ENCODE measurements at regions not wholly inside any gene's neighbourhood (a gene's known extent, or its start where the extent isn't known, plus 50 kb on each side); places are given as distances from the start of the nearest gene placed in this dataset.

GRCh38 chr12:34275129-34275528, 252.8 kb downstream of the ALG10 start:
- ATAC-seq: no peak
- no peak for DNase-seq
- intact Hi-C loops (cut with DNase I, micrococcal nuclease): no loop called here

- intact Hi-C loops (cut with DNase I, micrococcal nuclease): no loop called here
- ATAC-seq (no peak), DNase-seq (peak in 1 of 2 donors; percentile 4)
Measured at GRCh38 chr12:34286483-34286882, 264.2 kb downstream of the ALG10 start.

GRCh38 chr12:34286934-34287333, 264.6 kb downstream of the ALG10 start:
- DNase-seq (peak in 1 of 2 donors; percentile 11), ATAC-seq (no peak)
- intact Hi-C loops (cut with DNase I, micrococcal nuclease): no loop called here

GRCh38 chr12:34287437-34287836, 265.1 kb downstream of the ALG10 start:
- intact Hi-C loops (cut with DNase I, micrococcal nuclease): no loop called here
- ATAC-seq: no peak
- DNase-seq: peak in 1 of 2 donors; percentile 12

- ATAC-seq (no peak), DNase-seq (peak in 1 of 2 donors; percentile 6)
- intact Hi-C loops (cut with DNase I, micrococcal nuclease): no loop called here
Measured at GRCh38 chr12:34287986-34288962, 266.0 kb downstream of the ALG10 start.

GRCh38 chr12:34288963-34289345, 266.7 kb downstream of the ALG10 start:
- no peak for ATAC-seq
- intact Hi-C loops (cut with DNase I, micrococcal nuclease): no loop called here
- peak in 1 of 2 donors; percentile 16 for DNase-seq

DNA sequence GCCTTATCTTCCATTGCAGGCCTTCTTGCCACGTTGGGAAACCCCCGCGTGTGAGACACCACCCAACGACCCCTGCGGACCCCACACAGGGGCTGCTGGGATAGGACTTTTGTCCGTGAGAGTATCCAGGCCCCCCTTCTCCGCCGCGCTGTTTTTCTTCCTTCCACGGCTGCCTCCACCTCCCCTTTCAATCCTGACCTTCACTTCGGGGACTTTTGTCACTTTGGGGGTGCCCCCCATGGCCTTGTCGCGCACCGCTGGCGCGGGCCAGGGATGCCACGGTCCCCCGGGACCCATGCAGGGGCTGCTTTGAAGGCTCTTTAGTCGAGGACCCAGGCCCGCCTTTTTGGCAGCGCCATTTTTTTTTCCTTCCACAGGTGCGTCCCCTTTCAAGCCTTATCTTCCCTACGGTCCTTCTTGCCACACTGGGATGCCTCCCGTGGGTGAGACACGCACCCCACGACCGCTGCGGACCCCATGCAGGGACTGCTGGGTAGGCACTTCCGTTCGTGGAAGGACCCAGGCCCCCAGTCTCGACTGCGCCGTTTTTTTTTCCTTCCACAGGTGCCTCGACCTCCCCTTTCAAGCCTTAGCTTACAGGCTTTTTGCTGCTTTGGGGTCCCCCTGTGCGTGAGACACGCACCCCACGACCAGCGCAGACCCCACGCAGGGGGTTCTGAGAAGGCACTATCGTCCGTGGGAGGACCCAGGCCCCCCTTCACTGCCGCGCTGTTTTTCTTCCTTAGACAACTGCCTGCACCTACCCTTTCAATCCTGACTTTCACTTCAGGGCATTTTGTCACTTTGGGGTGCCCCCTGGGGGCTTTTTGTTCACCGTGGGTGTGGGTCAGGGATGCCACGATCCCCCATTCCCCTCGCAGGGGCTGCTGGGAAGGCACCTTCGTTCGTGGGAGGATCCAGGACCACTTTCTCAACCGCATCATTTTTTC, 267.4 kb downstream of the ALG10 start:
- peak in 1 of 2 donors; percentile 12 for DNase-seq

GRCh38 chr12:34290381-34290995, 268.2 kb downstream of the ALG10 start:
- intact Hi-C loops (cut with DNase I, micrococcal nuclease): no loop called here
- DNase-seq: peak in 1 of 2 donors; percentile 14
- ATAC-seq: no peak

More for the DNA sequence above, 267.4 kb downstream of the ALG10 start:
- no peak for ATAC-seq
- intact Hi-C loops (cut with DNase I, micrococcal nuclease): no loop called here

GRCh38 chr12:34291001-34291400, 268.7 kb downstream of the ALG10 start:
- DNase-seq: peak in 1 of 2 donors; percentile 8
- intact Hi-C loops (cut with DNase I, micrococcal nuclease): no loop called here

GRCh38 chr12:34291426-34291901, 269.2 kb downstream of the ALG10 start:
- ATAC-seq (no peak), DNase-seq (peak in 1 of 2 donors; percentile 4)
- intact Hi-C loops (cut with DNase I, micrococcal nuclease): no loop called here

More at GRCh38 chr12:34291001-34291400, 268.7 kb downstream of the ALG10 start:
- ATAC-seq: no peak

DNA sequence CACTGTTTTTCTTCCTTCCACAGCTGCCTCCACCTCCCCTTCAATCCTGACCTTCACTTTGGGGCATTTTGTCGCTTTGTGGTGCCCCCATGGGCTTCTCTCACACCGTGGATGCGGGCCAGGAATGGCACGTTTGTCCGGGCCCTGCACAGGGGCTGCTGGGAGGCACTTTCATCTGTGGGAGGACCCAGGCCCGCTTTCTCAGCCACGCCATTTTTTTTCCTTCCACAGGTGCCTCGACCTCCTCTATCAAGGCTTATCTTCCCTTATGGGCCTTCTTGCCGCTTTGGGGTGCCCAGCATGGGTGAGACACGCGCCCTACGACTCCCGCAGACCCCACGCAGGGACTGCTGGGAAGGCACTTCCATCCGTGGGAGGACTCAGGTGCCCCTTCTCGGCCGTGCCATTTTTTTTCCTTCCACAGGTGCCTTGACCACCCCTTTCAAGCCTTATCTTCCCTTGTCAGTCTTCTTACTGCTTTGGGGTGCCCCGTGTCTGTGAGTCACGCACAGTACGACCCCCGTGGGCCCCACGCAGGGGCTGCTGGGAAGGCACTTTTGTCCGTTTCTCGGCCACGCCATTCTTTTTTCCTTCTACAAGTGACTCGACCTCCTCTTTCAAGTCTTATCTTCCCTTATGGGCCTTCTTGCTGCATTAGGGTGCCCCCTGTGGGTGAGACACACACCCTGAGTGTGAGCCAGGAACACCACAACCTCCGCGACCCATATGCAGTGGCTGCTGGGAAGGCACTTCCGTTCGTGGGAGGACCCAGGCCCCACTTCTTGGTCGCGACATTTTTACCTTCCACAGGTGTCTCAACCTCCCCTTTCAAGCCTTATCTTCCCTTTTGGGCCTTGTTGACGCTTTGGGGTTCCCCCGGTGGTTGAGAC, 270.7 kb downstream of the ALG10 start:
- intact Hi-C loops (cut with DNase I, micrococcal nuclease): no loop called here
- no peak for ATAC-seq
- DNase-seq: peak in 1 of 2 donors; percentile 18

- intact Hi-C loops (cut with DNase I, micrococcal nuclease): no loop called here
- DNase-seq: peak in 1 of 2 donors; percentile 8
- ATAC-seq: no peak
Measured at GRCh38 chr12:34294137-34294536, 271.8 kb downstream of the ALG10 start.

DNA sequence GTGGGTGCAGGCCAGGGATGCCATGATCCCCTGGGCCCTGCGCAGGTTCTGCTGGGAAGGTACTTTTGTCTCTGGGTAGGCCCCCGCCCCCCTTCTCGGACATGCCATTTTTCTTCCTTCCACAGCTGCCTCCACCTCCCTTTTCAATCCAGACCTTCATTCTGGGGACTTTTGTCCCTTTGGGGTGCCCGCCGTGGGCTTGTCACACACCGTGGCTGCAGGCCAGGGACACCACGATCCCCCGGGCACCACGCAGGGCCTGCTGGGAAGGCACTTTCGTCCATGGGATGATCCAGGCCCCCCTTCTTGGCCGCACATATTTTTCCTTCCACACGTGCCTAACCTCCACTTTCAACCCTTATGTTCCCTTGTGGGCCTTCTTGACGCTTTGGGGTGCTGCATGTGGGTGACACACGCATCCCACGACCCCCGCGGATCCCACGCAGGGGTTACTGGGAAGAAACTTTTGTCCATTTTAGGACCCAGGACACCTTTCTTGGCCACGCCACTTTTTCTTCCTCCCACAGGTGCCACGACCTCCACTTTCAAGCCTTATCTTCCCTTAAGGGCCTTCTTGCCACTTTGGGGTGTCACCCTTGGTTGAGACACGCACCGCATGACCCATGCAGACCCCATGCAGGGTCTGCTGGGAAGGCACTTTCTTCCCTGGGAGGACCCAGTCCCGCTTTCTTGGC, 272.5 kb downstream of the ALG10 start:
- intact Hi-C loops (cut with DNase I, micrococcal nuclease): no loop called here
- ATAC-seq: no peak
- DNase-seq: peak in 1 of 2 donors; percentile 7

DNA sequence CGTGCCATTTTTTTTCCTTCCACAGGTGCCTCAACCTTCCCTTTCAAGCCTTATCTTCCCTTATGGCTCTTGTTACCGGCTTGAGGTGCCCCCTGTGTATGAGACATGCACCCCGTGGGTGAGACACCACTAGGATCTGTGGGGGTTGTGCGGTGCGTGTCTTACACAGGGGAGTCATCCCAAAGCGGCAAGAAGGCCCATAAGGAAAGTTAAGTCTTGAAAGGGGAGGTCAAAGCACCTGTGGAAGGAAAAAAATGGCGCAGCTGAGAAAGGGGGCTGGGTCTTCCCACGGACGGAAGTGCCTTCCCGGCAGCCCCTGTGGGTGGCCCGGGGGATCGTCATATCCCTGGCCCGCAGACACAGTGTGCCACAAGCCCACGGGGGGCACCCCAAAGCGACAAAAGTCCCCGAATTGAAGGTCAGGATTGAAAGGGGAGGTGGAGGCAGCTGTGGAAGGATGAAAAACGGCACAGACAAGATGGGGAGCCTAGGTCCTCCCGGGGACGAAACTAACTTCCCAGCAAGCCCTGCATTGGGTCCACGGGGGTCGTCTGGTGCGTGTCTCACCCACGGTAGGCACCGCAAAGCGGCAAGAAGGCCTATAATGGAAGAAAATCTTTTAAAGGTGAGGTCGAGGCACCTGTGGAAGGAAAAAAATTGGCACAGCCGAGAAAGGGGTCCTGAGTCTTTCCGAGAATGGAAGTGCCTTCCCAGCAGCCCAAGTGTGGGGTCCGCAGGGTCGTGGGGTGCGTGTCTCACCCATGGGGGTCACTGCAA, 273.3 kb downstream of the ALG10 start:
- no peak for DNase-seq
- no peak for ATAC-seq
- intact Hi-C loops (cut with DNase I, micrococcal nuclease): no loop called here

DNA sequence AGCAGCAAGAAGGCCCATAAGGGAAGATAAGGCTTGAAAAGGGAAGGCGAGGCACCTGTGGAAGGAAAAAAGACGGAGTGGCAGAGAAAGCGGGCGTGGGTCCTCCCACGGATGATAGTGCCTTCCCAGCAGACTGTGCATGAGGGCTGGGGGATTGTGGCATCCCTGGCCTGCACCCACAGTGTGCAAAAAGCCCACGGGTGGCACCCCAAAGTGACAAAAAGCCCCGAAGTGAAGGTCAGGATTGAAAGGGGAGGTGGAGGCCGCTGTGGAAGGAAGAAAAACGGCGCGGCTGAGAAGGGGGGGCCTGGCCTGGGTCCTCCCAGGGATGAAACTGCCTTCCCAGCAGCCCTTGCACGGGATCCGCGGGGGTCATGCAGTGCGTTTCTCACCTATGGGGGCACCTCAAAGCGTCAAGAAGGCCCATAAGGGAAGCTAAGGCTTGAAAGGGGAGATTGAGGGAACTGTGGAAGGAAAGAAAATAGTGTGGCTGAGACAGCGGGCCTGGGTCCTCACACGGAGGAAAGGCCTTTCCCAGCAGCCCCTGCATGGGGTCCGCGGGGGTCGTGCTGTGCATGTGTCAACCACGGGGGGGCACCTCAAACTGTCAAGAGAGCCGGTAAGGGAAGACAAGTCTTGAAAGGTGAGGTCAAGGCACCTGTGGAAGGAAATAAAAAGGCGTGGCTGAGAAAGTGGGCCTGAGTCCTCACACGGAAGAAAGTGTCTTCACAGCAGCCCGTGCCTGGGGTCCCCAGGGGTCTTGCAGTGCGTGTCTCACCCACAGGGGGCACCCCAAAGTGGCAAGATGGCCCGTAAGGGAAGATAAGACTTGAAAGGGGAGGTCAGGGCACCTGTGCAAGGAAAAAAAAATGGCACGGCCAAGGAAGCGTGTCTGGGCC, 274.1 kb downstream of the ALG10 start:
- DNase-seq (peak in 1 of 2 donors; percentile 12), ATAC-seq (no peak)
- intact Hi-C loops (cut with DNase I, micrococcal nuclease): no loop called here

Measured in left colon (tissue), 2 donors.